Muscle of arm (tissue), 1 donor: ENCODE measurements at regions not wholly inside any gene's neighbourhood (a gene's known extent, or its start where the extent isn't known, plus 50 kb on each side); places are given as distances from the start of the nearest gene placed in this dataset.
"Not testable (repeated sequence)": the region's sequence is repeated elsewhere in the genome, so short reads cannot be mapped to it uniquely, and the experiment has no call there.

Experiments
- DNase-seq: peaks from one replicate; pipeline ENCODE4 v3.0.0-alpha.2; 2013

DNA sequence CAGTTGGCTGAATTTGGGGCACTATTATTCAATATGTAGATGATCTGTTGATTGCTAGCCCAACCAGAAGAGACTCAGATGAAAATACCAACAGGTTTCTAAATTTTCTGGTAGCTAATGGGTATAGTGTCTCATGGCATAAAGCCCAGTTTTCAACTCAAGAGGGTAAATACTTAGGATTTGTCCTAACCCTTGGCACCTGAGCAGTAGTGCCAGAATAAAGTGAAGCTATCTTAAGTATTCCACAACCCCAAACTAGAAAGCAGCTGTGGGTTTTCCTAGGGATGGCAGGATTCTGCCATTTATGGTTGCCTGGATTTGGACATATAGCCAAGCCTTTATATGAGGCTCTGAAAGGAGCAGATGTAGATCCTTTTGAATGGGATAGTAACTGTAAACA, 119.0 kb downstream of the AGTR2 start:
- no peak for DNase-seq

DNA sequence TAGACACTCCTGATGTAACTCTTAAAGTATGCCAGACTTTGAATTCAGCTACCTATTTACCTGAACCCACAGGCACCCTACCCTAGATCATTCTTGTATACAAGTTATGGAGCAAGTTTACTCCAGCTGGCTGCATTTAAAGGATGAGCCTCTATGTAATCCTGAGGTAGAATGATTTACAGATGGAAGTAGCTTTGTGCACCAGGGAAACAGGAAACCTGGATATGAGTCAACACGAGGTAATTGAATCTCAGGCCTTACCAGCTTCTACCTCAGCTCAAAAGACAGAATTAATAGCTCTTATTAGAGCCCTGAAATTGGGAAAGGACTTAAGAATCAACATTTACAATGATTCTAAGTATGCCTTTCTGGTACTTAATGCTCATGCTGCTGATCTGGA, 119.8 kb downstream of the AGTR2 start:
- DNase-seq, result no peak

DNA sequence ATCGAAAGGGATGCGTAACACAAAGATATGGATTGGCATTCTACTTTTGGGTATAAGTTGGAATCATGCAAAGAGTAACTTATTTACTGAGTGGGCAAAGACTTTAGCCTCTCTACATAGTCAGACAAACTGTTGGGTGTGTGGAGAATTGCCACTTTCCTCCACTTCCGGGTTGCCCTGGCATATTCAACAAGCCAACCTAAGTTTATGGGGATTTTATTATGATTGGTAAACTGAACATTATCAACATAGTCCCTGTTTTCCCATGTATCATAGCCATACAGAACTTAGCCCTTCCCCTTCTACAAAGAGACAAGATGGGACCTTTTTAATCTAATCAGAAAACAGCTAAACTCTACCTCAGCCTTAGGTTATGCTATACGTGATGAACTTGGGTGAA, 121.6 kb downstream of the AGTR2 start:
- DNase-seq, result no peak

DNA sequence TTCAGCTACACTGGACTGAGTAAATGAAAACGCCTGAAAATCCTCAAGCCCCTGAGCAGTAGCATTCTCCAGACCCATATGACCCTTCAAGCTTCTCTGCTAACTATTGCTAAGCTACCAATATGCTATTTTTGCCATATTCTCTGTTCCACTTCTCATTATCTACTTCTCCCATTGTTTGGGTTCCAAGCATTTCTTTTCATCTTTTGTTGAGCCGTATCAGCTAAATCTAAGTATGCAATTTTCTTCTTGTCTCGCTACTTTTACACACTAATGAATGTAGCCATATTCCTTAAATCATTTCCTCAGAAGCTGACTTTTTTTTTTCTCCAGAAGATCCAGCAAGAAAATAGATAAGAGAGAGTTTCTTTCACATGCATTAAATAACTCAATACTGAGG, 128.4 kb downstream of the AGTR2 start:
- no peak for DNase-seq

DNA sequence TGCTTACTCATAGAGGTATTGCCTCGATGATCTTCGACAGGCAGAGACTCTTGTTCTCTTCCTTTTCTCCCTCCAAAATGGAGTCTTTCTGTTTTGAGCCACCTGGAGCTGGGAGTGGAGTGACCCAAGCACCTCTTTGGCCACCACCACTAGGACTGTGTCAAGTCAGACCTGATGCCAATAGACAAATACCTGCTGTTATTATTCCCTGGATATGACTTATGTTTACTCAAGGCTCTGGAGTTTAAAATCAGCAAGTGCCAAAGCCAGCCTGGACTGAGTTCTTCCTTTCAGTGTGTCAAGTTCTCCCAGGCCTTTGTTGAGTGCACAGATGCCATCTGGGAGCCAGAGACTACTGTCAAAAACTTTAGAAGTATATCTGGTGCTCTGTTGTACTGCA, 130.2 kb upstream of the SLC6A14 start:
- no peak for DNase-seq

DNA sequence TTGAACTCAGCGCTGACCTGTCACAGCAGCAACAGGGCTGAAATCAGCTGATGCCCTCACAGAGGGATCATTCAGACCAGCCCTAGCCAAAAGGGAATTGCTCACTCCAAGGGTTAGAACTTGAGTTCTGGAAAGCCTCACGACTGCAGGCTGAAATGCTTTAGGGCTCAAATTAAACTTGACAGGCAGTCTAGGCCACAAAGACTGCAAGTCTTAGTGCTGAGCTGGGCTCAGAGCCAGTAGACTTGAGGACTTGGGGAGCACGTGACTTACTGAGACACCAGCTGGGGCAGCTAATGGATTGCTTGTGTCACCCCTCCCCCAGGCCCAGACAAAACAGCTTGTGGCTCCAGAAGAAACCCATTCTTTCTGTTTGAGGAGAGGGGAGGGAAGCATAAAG, 119.0 kb upstream of the SLC6A14 start:
- peak; percentile 15 for DNase-seq

DNA sequence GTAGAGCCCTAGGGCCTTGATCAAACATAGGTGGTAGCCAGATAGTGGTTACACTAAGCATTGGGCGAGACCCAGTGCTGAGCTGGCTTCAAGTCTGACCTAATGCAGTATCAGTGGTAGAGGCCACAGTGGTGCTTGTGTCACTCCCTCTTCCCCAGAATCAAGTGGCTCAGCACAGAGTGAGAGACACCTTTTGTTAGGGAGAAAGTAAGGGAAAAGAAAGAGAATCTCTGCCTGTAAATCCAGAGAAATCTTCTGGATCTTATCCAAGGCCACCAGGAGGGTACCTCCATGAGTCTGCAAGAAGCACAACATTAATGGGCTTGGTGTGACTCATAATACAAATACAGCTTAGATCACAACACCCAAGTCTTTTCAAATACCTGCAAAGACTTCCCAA, 117.7 kb upstream of the SLC6A14 start:
- DNase-seq, result no peak

DNA sequence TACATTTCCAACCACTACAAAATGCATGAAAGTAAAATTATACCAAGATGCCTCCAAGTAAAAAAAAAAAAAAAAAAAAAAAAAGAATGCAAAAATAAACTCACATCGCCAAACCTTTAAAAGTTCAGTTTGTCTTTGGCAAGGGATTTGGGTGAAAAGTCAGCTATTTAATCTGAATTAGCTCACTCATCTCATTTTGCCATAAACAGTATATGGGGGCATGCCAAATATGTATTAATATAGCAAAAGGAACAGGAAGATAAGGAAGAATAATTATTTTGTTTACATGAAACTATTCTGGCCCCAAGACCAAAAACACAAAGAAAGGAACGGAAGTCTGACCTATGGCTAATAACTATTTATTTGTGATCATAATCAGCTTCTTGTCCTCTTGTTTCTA, 114.7 kb upstream of the SLC6A14 start:
- DNase-seq, result no peak

DNA sequence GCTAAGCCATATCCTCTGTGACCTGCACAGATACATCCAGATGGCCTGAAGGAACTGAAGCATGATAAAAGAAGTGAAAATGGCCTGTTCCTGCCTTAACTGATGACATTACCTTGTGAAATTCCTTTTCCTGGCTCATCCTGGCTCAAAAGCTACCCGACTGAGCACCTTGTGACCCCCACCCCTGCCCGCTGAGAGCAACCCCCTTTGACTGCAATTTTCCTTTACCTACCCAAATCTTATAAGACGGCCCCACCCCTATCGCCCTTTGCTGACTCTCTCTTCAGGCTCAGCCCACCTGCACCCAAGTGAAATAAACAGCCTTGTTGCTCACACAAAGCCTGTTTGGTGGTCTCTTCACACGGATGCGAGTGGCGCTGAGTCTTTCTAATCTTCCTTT, 104.4 kb upstream of the SLC6A14 start:
- not testable (repeated sequence) for DNase-seq

DNA sequence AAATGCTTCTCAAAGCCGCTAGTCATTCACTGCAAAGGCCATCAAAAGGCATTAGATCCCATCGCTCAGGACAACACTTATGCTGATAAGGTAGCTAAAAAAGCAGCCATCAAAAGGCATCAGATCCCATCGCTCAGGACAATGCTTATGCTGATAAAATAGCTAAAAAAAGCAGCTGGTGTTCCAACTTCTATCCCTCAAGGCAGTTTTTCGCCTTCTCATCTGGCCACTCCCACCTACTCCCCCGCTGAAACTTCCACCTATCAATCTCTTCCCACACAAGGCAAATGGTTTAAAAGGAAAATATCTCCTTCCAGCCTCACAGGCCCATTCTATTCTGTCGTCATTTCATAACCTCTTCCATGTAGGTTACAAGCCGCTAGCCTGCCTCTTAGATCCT, 101.6 kb upstream of the SLC6A14 start:
- not testable (repeated sequence) for DNase-seq

DNA sequence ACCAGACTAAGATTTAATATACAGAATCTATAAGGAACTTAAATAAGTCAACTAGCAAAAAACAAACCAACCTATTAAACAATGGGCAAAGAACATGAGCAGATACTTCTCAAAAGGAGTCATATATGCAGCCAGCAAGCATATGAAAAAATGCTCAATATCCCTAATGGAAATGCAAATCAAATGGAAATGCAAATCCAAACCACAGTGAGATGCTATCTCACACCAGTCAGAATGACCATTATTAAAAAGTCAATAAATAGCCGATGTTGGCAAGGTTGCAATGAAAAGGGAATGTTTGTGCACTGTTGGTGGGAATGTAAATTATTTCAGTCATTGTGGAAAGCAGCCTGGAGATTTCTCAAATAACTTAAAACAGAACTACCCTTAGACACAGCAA, 97.0 kb upstream of the SLC6A14 start:
- no peak for DNase-seq

DNA sequence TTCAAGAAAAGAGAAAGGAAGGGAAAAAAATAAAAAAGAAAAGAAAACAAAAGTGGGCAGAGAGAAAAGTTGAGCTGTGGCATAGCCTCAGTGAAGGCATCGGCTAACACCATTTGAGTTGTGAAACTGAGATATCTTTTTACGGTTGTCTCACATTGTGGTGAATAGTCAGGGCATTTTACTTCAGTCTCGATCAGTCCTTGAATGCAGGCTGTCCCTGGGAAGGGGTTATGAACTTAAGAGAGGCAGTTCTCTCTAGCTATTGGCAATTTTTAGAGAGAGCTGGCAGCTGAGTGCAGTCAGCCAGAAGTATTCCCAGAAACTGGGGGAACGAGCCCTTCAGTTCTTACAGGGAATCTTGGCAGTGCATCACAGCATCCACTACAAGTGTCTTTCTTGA, 93.5 kb upstream of the SLC6A14 start:
- DNase-seq, result no peak

DNA sequence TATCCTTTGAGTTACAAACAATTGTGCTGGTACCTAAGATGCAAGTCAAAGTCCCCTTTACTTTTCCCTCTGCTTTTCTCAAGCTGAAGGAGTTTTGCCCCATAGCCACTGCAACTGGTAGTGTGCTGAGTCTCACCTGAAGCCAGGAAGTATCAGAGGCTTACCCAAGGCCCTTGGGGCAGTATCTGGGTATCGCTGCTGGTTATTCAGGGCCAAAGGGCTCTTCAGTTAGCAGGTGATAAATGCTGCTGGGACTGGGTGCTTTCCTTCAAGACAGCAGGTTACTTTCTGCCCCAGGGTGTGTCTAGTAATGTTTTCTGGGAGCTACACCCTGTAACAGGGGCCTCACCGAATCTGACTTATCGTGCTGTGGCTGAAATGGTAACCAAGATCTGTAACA, 90.4 kb upstream of the SLC6A14 start:
- DNase-seq, result no peak

DNA sequence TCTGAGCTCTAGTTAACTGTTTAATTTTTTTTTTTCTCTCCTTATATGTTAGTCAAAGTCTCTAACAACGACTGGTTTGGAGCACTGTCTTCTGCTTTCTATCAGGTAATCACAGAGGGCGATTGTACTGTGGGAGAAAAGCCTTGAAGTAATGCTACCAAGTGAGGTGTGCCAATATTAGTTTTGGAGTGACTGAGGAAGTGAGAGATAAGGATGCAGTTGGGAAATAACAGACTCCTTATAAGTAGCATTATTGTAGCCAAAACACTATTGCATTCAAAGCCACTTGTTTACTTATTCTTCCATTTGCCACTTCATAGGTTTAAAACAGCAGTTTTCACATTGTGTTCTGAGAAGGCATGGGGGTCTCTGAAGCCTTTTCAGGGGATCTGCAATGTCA, 79.1 kb upstream of the SLC6A14 start:
- no peak for DNase-seq

DNA sequence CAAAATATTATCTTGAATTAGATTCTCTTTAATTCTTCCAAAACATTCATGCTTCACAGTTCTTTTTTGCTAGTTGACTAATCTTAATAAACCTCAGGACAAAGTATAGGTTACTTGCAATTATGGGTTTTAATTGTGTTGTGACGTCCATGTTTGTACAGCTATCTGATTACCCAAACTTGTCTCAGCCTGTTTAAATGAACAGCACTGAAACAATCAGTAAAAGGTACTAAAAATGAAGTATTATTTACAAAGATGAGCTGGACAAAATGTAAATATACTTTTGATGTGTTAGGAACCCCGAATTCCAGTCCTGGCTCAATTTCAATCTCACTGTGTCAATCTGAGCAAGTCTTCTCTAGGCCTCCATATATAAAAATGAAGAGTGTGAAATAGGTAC, 57.4 kb upstream of the SLC6A14 start:
- no peak for DNase-seq

DNA sequence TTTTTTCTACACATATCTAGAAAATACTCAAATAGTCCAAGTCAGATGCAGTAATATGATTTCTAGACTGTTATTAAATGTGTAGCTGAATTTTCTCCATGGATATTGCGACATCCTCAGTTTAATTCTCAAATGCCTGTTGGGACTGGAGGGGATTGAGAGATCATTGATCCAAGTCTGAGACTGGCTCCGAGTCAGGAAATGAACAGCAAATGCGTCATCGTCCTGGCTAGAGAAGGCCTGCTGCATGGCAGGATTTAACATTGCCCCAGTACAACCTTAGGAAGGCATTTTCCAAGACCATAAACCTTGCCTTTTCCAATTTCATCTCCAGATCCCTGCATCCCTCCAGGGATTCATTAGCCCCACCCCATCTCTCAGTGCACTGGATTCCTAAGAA, 56.6 kb upstream of the SLC6A14 start:
- DNase-seq, result peak; percentile 45

DNA sequence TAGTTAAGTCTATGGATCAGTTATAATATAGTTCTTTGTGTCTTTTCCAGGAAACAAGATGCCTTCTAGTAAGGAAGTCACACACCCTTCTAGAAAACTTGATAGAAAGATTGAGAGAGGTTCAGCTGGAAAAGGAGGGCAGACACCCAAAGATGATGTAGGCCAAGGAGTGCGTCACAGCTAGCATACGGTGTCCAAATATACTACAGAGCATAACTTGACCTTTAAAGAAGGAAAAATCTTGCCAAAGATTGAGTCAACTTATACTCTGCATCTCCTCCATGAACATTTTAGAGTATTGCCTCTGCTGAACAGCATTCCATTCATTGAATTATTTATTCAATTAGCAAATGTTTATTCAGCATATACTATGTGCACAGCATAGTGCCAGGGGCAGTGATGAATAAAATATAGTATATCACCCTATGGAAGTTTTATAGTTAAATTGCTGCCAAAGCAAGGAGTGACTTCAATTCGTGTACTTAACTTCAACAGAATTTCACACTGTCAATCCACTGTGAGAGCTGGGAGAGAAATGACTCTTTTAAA, 51.9 kb upstream of the SLC6A14 start:
- DNase-seq, result peak; percentile 71
